ENCODE measurements at regions not wholly inside any gene's neighbourhood (a gene's known extent, or its start where the extent isn't known, plus 50 kb on each side); places are given as distances from the start of the nearest gene placed in this dataset.

GRCh38 chr17:72518753-72519597 is 398.2 kb downstream of the SOX9 start:
- Histone ChIP-seq H3K9ac (ENCODE audit: low read depth, low read length) (peak overlapping the region; percentile 55; the same call in 1 of the 2 replicates), H3K36me3 (ENCODE audit: insufficient read depth, low read depth, low read length) (no peaks in the 10 kb centered on the region), H3K27ac (ENCODE audit: low read length) (no peak overlapping the region), H3K4me3 (ENCODE audit: low read length) (no peak overlapping the region), H3K27me3 (ENCODE audit: insufficient read depth, low read length) (no peaks in the 10 kb centered on the region), H3K9me3 (ENCODE audit: insufficient read depth, low read depth, low read length) (no peaks in the 10 kb centered on the region), H3K4me1 (ENCODE audit: insufficient read depth, low read length) (peaks cover 22% of the 10 kb centered on the region; the same call in 1 of the 2 replicates)

DNA sequence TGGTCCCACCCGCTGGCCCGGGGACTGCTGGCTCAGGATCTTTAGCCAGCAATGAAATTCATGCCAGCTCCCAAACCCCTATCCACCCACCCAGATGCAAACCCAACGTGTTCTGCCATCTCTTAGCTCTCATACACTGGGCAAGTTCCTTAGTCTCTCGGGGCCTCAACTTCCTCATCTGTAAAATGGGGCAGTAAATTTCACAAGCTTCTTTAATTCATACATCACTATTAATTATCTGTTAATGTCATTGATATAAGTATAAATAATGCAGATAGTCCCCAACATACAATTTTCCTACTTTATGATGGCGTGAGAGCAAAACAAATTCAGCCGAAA is 398.7 kb downstream of the SOX9 start:
- H3K27ac ChIP-seq (ENCODE audit: low read length): no peak overlapping the region
- H3K4me3 ChIP-seq (ENCODE audit: low read length): no peak overlapping the region
- H3K4me1 ChIP-seq (ENCODE audit: insufficient read depth, low read length): peaks cover 22% of the 10 kb centered on the region; the same call in 1 of the 2 replicates
- no peaks in the 10 kb centered on the region for H3K36me3 ChIP-seq (ENCODE audit: insufficient read depth, low read depth, low read length)
- H3K27me3 ChIP-seq (ENCODE audit: insufficient read depth, low read length): no peaks in the 10 kb centered on the region
- H3K9ac ChIP-seq (ENCODE audit: low read depth, low read length): no peak overlapping the region
- H3K9me3 ChIP-seq (ENCODE audit: insufficient read depth, low read depth, low read length): no peaks in the 10 kb centered on the region

- no peak overlapping the region for H3K4me3 ChIP-seq (ENCODE audit: low read length)
- peaks cover 18% of the 10 kb centered on the region; the same call in 1 of the 2 replicates for H3K4me1 ChIP-seq (ENCODE audit: insufficient read depth, low read length)
- no peaks in the 10 kb centered on the region for H3K9me3 ChIP-seq (ENCODE audit: insufficient read depth, low read depth, low read length)
- H3K27ac ChIP-seq (ENCODE audit: low read length): no peak overlapping the region
- no peaks in the 10 kb centered on the region for H3K36me3 ChIP-seq (ENCODE audit: insufficient read depth, low read depth, low read length)
- H3K27me3 ChIP-seq (ENCODE audit: insufficient read depth, low read length): no peaks in the 10 kb centered on the region
- H3K9ac ChIP-seq (ENCODE audit: low read depth, low read length): no peak overlapping the region
Measured at GRCh38 chr17:72520665-72521303, 400.0 kb downstream of the SOX9 start.

DNA sequence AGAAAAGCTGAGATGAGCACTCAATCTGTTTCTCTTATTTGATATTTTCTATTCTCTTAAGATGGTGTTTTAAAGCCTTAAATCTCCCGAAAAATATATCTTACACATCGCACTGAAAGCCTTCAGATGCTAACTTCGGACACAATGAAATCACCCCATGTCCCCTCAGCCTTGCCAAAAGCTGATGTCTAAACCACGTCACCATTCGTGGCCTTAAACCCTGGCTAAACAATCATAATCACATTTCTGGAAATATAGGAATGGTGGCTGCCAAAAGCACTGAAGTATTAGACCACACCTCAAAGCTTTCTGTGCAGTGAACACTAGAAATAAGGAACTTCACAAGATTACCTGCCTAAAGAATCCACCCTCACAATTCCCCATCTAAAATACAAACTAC is 402.7 kb downstream of the SOX9 start:
- Histone ChIP-seq H3K9me3 (ENCODE audit: insufficient read depth, low read depth, low read length) (no peaks in the 10 kb centered on the region), H3K4me1 (ENCODE audit: insufficient read depth, low read length) (peaks cover 4% of the 10 kb centered on the region; the same call in 1 of the 2 replicates), H3K27me3 (ENCODE audit: insufficient read depth, low read length) (no peaks in the 10 kb centered on the region), H3K27ac (ENCODE audit: low read length) (no peak overlapping the region), H3K36me3 (ENCODE audit: insufficient read depth, low read depth, low read length) (no peaks in the 10 kb centered on the region), H3K4me3 (ENCODE audit: low read length) (no peak overlapping the region), H3K9ac (ENCODE audit: low read depth, low read length) (no peak overlapping the region)

- Histone ChIP-seq H3K4me1 (ENCODE audit: insufficient read depth, low read length) (no peaks in the 10 kb centered on the region; the same call in 1 of the 2 replicates), H3K4me3 (ENCODE audit: low read length) (no peak overlapping the region), H3K36me3 (ENCODE audit: insufficient read depth, low read depth, low read length) (no peaks in the 10 kb centered on the region), H3K27me3 (ENCODE audit: insufficient read depth, low read length) (no peaks in the 10 kb centered on the region), H3K9ac (ENCODE audit: low read depth, low read length) (no peak overlapping the region), H3K27ac (ENCODE audit: low read length) (no peak overlapping the region), H3K9me3 (ENCODE audit: insufficient read depth, low read depth, low read length) (no peaks in the 10 kb centered on the region)
Measured at GRCh38 chr17:72525225-72526015, 404.6 kb downstream of the SOX9 start.

GRCh38 chr17:72526769-72527168 is 405.9 kb downstream of the SOX9 start:
- H3K27ac ChIP-seq (ENCODE audit: low read length): no peak overlapping the region
- no peak overlapping the region for H3K9ac ChIP-seq (ENCODE audit: low read depth, low read length)
- H3K27me3 ChIP-seq (ENCODE audit: insufficient read depth, low read length): no peaks in the 10 kb centered on the region
- no peaks in the 10 kb centered on the region for H3K36me3 ChIP-seq (ENCODE audit: insufficient read depth, low read depth, low read length)
- no peaks in the 10 kb centered on the region for H3K9me3 ChIP-seq (ENCODE audit: insufficient read depth, low read depth, low read length)
- H3K4me1 ChIP-seq (ENCODE audit: insufficient read depth, low read length): no peaks in the 10 kb centered on the region; the same call in 1 of the 2 replicates
- H3K4me3 ChIP-seq (ENCODE audit: low read length): no peak overlapping the region

DNA sequence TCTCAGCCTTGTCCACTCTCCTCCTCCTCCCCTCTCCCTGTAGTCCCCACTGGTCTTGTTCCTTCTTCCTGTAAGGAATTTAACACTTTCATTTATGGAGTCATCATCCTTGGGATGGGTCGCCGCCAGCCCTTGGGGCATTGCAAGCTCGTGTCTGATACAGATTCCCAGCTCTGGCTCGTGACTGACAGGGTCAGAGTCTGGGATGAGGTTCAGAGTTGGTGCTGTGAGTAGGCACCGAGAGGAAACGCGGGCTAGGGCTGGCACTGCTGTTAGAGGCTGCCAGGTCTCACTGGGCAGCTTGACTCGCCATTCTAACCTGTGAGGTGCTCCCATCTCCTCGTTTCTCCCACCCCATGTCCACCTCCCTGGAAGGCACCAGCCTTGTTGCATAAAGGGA is 407.0 kb downstream of the SOX9 start:
- Histone ChIP-seq H3K9me3 (ENCODE audit: insufficient read depth, low read depth, low read length) (no peaks in the 10 kb centered on the region), H3K4me1 (ENCODE audit: insufficient read depth, low read length) (no peaks in the 10 kb centered on the region; the same call in 1 of the 2 replicates), H3K27ac (ENCODE audit: low read length) (no peak overlapping the region), H3K4me3 (ENCODE audit: low read length) (no peak overlapping the region), H3K9ac (ENCODE audit: low read depth, low read length) (no peak overlapping the region), H3K36me3 (ENCODE audit: insufficient read depth, low read depth, low read length) (no peaks in the 10 kb centered on the region), H3K27me3 (ENCODE audit: insufficient read depth, low read length) (no peaks in the 10 kb centered on the region)

DNA sequence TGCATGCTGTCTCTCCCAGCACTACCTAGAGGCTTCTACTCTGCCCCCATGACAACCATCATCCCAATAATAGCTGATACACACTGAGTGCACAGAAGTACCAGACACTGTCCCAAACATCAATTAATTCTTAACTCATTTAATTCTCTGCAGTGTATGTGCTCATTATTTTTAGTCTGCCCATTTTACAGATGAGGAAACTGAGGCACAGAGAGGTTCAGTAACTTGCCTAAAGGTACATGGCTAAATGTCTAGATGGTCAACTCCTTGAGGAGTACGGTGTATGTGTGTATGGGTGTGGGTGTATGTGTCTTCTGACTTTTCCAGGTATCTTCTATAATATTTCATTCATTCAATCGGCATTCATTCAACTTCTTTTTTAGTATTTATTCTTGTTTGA is 407.9 kb downstream of the SOX9 start:
- H3K4me1 ChIP-seq (ENCODE audit: insufficient read depth, low read length): no peaks in the 10 kb centered on the region; the same call in 1 of the 2 replicates
- H3K36me3 ChIP-seq (ENCODE audit: insufficient read depth, low read depth, low read length): no peaks in the 10 kb centered on the region
- H3K9ac ChIP-seq (ENCODE audit: low read depth, low read length): no peak overlapping the region
- H3K27ac ChIP-seq (ENCODE audit: low read length): no peak overlapping the region
- no peaks in the 10 kb centered on the region for H3K9me3 ChIP-seq (ENCODE audit: insufficient read depth, low read depth, low read length)
- H3K4me3 ChIP-seq (ENCODE audit: low read length): no peak overlapping the region
- no peaks in the 10 kb centered on the region for H3K27me3 ChIP-seq (ENCODE audit: insufficient read depth, low read length)

DNA sequence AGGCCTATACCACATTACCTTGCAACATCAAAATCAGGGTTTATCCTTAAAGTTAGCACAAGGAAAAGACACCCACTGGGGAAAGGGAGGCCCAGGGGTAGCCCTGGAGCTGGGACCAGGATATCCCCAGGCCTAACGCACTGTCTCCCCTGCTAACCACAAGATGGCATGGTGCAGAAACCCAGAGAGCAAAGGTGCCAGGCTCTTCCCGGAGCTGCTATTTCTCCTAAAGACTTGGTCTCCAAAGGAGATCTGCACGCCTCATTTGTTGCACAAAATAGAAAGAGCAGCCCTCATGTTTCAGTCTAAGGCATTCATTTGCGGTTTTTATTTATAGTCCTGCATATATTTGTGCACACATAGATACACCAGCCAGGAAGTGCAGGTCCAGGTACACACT is 408.6 kb downstream of the SOX9 start:
- Histone ChIP-seq H3K9me3 (ENCODE audit: insufficient read depth, low read depth, low read length) (no peaks in the 10 kb centered on the region), H3K9ac (ENCODE audit: low read depth, low read length) (no peak overlapping the region), H3K4me1 (ENCODE audit: insufficient read depth, low read length) (no peaks in the 10 kb centered on the region; the same call in 1 of the 2 replicates), H3K4me3 (ENCODE audit: low read length) (no peak overlapping the region), H3K27ac (ENCODE audit: low read length) (no peak overlapping the region), H3K27me3 (ENCODE audit: insufficient read depth, low read length) (no peaks in the 10 kb centered on the region), H3K36me3 (ENCODE audit: insufficient read depth, low read depth, low read length) (no peaks in the 10 kb centered on the region)

DNA sequence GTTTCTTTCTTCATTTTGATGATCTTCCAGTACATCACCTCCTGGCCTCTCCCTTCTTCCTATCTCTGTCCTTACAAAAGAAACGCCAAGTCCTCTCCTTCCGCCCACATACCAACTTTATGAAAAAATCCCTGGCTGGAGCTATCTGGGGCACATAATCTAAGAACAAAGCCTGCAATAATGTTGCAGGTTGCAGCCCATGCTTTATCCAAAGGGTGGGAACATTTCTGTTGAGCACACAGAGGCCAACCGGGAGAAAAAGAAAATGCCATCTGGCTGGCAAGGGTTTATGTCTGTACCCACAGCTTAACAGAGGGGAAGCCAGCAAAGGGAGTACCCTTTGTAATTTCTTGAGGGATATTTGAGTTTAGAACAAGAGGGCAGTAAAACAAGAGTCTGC is 409.6 kb downstream of the SOX9 start:
- no peaks in the 10 kb centered on the region for H3K36me3 ChIP-seq (ENCODE audit: insufficient read depth, low read depth, low read length)
- H3K9ac ChIP-seq (ENCODE audit: low read depth, low read length): no peak overlapping the region
- H3K9me3 ChIP-seq (ENCODE audit: insufficient read depth, low read depth, low read length): no peaks in the 10 kb centered on the region; the same call in 1 of the 2 replicates
- no peak overlapping the region for H3K27ac ChIP-seq (ENCODE audit: low read length)
- no peaks in the 10 kb centered on the region; the same call in 1 of the 2 replicates for H3K4me1 ChIP-seq (ENCODE audit: insufficient read depth, low read length)
- no peak overlapping the region for H3K4me3 ChIP-seq (ENCODE audit: low read length)
- H3K27me3 ChIP-seq (ENCODE audit: insufficient read depth, low read length): no peaks in the 10 kb centered on the region

DNA sequence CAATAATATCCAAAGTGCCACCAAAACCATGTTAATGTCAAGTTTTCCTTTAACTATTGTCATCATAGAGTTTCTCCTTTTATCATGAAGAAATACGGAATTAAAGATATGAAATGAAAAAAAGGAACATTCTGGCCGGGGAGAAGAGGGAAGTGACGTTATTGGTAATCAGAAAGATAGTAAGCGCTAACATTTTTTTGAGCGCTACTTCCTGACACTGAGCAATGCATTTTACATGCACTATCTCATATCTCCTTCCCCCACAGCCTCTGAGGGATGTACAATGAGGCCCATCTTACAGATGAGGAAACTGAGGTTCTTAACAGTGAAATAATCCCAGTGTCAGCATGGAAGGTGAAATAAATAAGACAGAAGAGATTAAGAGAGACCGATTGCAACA is 410.9 kb downstream of the SOX9 start:
- Histone ChIP-seq H3K36me3 (ENCODE audit: insufficient read depth, low read depth, low read length) (no peaks in the 10 kb centered on the region), H3K9me3 (ENCODE audit: insufficient read depth, low read depth, low read length) (no peaks in the 10 kb centered on the region; the same call in 1 of the 2 replicates), H3K4me1 (ENCODE audit: insufficient read depth, low read length) (no peaks in the 10 kb centered on the region; the same call in 1 of the 2 replicates), H3K27me3 (ENCODE audit: insufficient read depth, low read length) (no peaks in the 10 kb centered on the region), H3K4me3 (ENCODE audit: low read length) (no peak overlapping the region), H3K27ac (ENCODE audit: low read length) (no peak overlapping the region), H3K9ac (ENCODE audit: low read depth, low read length) (no peak overlapping the region)
